Ecto neural progenitor cell (in vitro differentiated cells): ENCODE measurements at regions not wholly inside any gene's neighbourhood (a gene's known extent, or its start where the extent isn't known, plus 50 kb on each side); places are given as distances from the start of the nearest gene placed in this dataset.

Source experiments
- DNase-seq: peaks from one replicate; pipeline ENCODE4 v3.0.0-alpha.2; 2018; ENCODE audit warnings: low spot score

DNA sequence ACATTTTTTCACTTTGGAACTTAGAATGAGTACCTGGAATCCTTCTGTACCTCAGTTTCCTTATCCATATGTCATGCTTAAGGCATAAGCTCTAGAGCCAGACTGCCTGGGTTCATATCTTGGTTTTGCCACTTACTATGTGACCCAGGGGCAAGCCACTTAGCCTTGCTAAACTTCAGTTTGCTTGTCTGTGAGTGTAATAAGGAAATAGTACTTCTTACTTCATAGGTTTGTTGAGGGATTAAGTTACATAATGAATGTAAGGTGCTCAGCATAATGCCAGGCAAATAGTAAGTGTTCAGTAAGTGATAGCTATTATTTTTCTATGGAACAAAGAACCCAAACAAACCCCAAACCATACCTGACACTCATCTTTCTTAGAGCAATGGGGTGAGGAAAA, 225.1 kb downstream of the BCAT1 start:
- no peak for DNase-seq

- DNase-seq, result no peak
These were observed 227.7 kb downstream of the BCAT1 start for GRCh38 chr12:24721191-24721590.

DNA sequence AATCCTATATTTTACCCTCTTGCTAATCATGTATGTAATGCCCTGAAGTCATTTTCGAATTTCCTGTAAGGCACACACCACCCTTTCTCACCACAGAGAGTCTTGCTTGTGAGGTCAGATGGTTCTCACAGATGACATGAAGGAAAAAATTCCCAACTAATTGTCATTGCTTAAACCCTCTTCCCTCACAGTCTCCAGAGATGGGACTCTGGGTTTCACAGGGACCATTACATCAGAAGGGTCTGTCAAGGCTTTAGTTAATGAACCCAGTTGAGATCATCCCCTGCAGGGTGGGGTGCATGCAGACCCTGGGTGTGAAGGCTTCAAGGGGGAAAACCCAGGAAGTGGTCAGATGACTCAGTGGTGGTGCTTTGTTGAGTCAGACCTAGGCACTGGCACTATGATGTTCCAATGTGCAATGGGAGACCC, 229.6 kb downstream of the BCAT1 start:
- no peak for DNase-seq

DNA sequence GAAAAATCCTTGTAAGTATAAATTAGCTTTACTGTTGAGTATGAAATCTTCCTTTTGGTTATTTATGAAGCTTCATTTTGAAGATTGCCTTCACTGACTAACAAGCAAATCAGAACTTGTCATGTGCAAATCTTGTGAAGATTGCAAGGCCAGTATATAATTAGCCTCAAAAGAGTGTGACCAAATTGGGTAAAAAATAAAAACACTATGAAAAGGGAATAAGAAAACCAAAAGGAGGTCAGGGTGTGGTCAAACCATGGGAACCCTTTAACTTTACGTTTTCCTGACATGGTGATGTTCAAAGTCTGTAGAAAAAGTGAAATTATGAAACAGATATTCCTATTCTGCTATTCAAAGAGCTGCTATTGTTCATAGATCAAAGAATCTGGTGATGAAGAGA, 230.3 kb downstream of the BCAT1 start:
- no peak for DNase-seq

GRCh38 chr12:24714237-24714636, 234.7 kb downstream of the BCAT1 start:
- DNase-seq, result no peak

- no peak for DNase-seq
These were observed 237.6 kb downstream of the BCAT1 start for GRCh38 chr12:24711056-24712008.

DNA sequence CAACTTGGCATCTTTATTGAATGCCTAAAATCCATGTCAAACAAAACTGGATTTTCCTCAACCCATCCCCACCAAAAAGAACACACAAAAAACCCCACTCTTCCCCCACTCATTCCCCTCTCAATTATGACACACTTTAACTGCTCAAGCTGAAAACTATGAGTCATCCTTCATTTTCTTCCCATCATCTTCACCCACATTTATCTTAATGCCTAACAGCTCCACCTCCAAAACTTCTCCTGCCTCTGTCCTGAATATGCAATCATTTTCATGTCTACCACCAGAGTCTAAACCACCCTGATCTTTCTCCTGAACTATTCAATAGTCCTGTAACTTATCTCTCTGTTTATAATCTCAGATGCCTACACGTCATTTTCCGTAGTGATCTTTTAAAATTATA, 239.7 kb downstream of the BCAT1 start:
- DNase-seq, result no peak

DNA sequence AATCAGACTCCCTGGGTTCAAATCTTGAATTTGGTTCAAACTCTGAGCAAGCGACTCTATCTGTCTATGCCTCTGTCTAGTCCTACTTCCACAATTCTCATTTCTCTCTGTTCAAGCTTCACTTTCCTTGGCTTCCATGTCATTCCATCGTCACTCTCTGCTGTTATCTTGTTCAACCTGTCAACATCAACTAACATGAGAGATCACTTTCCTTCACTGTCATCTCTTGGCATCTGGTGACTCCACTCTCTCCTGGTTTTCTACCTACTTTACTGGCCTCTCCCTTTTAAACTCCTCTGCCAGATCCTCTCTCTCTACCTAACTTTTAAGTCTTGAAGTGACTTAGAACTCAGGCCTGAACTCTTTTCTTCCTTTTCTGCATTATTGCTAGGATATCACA, 240.2 kb downstream of the BCAT1 start:
- no peak for DNase-seq

DNA sequence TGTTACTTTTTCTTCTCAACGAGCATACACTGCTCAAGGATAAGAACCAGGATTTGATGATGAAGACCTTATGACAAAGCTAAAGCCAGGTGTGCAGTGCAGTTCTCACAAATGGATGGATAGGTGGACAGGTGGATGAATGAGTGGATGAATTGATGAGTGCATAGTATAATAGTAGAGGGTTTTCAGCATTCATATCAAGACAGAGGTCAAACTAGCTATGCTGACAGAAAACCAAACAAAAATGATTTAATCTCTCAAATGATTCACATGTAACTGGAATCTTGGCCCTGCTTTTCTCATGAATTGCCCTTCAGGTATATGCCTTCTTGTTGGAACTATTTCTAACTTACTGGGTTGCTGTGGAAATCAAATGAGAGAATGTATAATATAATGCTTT, 240.9 kb downstream of the BCAT1 start:
- DNase-seq, result no peak

- no peak for DNase-seq
These were observed 241.6 kb downstream of the BCAT1 start for GRCh38 chr12:24707334-24707733.

- DNase-seq, result no peak
These were observed 243.1 kb downstream of the BCAT1 start for GRCh38 chr12:24705741-24706358.

DNA sequence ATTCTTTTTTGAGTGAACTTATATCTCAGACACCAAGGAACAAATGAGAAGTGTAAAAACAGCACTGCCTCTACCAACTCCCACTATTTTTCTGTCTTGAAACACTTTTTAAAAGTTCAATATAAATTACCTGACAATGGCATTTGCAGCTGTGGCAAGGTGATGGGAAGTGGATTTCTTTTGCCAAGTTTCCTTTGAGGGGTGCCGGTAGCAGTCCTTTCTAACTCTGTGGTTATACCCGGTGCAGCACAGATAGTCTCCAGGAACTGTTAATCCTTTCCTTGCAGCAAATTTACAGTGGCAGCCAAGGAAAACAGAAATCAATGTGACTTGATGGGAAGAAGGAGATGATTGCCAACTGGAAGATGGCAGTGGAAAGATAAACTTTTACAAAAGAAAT, 243.7 kb downstream of the BCAT1 start:
- DNase-seq, result no peak

DNA sequence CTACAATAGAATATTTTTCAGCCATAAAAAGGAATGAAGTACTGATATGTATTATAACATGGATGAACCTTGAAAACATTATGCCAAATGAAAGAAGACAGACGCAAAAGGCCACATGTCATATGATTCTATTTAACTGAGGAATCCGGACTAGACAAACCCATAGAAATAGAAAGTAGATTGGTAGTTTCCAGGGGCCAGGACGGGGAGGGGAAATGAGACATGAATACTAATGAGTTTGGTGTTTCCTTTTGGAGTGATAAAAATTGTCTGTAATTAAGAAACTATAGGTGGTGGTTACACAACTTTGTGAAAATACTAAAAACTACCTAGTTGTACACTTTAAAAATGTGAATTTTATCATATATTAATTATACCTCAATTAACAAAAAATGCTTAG, 247.6 kb downstream of the BCAT1 start:
- no peak for DNase-seq

DNA sequence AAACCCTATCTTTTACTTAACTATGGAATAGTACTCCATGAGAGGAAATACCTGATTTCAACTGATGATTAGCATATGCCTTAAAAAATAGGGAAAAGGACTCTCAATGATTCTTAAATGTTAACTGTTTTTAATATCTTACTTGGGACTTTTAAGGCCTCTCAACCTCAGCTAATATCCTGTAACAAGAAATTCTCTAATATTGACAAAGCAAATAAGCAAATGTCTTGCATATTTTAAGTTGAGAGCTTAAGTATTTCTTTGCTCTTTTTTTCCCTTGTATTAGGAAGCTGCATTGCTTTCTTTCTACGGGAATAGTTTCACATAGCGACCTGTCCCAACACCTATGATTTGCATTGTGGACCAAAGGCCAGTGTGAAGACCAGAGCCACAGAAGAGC, 249.9 kb downstream of the BCAT1 start:
- no peak for DNase-seq

DNA sequence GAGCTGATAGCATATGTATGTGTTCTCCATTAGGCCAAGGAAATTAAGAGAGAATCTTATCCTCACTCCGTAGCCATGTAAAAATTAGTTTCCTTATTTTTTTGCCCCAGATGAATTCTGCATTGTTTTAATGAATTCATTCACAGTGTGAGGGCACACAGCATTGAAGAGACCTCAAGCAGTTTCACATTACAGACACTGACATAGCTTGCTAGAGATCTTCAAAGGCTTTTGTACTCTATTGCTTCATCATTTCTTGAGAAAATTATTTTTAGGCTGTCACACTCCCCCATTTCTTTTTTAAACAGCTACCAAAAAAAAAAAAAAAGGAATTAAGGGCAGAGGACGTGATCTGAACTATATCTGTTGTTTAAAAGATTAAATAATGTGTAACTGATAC, 251.1 kb downstream of the BCAT1 start:
- no peak for DNase-seq

- no peak for DNase-seq
These were observed 251.6 kb downstream of the BCAT1 start for GRCh38 chr12:24697295-24697694.

- DNase-seq, result no peak
These were observed 252.1 kb downstream of the BCAT1 start for GRCh38 chr12:24696800-24697199.

DNA sequence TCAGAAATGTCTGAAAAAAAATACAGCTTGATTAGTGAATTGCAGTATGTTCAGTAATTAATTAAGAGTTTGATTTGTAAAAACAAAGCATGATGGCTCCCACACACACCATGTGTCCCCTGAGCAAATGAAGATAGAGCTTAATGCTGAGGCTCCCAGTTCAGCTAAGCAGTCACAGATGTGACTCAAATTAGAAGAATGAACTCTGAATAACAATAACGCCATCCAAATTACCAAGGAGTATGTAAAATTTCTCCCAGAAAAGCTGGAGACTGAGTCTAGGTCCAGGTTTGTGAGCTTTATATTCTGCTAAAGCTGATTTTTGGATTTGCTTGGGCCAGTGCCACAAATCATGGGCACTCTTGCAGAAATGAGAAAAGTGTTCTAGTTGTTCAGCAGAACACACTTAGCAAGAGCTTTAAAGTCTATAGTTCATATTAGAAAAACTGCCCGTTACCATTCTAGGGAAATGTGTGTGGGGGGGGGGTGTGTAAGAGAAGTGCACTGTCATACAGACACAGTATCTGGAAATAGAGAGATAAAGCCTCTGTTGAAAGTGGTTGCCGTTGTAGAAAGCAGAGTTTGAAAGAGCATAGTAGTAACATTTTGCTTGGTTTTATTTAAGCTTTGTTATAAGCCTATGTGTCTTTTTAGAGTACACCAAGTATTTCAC, 253.1 kb downstream of the BCAT1 start:
- no peak for DNase-seq

DNA sequence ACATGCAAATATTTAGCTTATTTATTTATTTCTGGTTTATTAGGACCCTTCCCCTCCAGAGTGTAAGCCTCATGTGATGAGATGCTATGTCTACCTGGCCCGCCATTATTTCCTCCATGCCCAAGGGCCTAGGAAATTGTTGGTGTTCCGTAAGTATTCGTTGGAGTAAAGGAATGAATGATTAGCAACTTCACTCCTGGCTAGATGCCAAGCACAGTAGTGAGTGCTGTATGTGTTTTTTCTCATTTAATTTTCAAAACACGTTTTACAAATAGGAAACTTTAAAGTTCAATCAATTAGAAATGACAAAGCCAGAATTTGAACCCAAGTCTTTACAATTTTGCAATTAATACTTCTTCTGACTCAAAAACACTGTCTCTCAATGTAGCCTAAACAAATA, 253.8 kb downstream of the BCAT1 start:
- DNase-seq, result no peak

DNA sequence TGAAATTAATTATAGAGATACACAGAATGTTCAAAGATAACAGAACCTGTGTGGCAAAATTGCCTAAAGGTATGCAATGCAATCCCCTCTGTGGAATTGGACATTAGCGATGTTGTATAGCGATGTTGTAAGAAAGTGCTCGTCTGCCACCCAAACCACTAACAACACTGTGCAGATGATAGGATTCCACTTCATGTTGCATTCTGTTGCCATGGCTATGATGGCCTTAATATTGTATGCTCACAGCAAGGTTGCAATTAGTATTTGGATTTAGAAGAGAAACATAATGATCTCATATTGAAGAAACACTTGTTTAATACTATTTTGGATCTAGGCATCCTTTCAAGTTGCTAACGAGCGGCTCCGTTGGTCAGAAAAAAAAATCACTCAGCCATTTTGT, 260.3 kb downstream of the BCAT1 start:
- no peak for DNase-seq

DNA sequence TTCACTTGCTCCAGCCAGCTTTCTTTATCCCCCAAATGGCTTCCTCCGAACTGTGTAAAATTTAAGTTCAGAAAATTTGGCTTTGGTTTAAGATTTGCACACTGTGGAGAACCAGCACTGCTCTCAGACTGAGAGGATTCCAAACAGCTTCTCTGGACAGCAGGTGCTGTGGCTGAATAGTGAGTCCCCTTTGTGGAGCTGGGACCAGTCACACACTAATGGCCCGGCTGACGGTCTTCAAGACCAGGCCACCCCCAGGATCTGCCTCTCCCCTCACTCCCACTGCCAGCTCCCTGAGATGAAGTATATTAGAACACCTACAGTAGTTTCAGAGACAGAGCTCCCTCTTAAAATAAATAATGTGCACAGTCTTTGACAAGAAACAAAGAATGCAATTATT, 267.3 kb downstream of the BCAT1 start:
- peak; percentile 52 for DNase-seq

- DNase-seq, result peak; percentile 58
These were observed 269.8 kb downstream of the BCAT1 start for GRCh38 chr12:24679126-24679525.

- DNase-seq, result no peak
These were observed 270.5 kb downstream of the BCAT1 start for GRCh38 chr12:24678436-24678835.
